HEK293T (cell line): ENCODE measurements at regions not wholly inside any gene's neighbourhood (a gene's known extent, or its start where the extent isn't known, plus 50 kb on each side); places are given as distances from the start of the nearest gene placed in this dataset.

Experiments used
- BHLHE40 ChIP-seq: fragments of 450-650 bp; IDR thresholded peaks from 2 replicates; pipeline ENCODE4 v1.6.1; 2016; ENCODE audit warnings: mild to moderate bottlenecking, moderate library complexity, borderline replicate concordance
- FOXA1 ChIP-seq: fragments of 450-650 bp; IDR thresholded peaks from 2 replicates; pipeline ENCODE4 v1.6.1; 2016; ENCODE audit warnings: mild to moderate bottlenecking
- FOXM1 ChIP-seq: fragments of 450-650 bp; IDR thresholded peaks from 2 replicates; pipeline ENCODE4 v1.6.1; 2017; ENCODE audit warnings: mild to moderate bottlenecking, borderline replicate concordance
- HDGF ChIP-seq: fragments of 450-650 bp; IDR thresholded peaks from 2 replicates; pipeline ENCODE4 v1.6.1; 2017; ENCODE audit warnings: antibody characterized with exemption, borderline replicate concordance
- SP1 ChIP-seq: fragments of 450-650 bp; IDR thresholded peaks from 2 replicates; pipeline ENCODE4 v1.6.1; 2017
- SUZ12 ChIP-seq: fragments of 450-650 bp; IDR thresholded peaks from 2 replicates; pipeline ENCODE4 v1.6.1; 2016; ENCODE audit warnings: mild to moderate bottlenecking
- TF ChIP-seq, protein P1 (sequence below): fragments of 450-650 bp; IDR thresholded peaks from 2 replicates; pipeline ENCODE4 v1.6.1; 2016

DNA sequence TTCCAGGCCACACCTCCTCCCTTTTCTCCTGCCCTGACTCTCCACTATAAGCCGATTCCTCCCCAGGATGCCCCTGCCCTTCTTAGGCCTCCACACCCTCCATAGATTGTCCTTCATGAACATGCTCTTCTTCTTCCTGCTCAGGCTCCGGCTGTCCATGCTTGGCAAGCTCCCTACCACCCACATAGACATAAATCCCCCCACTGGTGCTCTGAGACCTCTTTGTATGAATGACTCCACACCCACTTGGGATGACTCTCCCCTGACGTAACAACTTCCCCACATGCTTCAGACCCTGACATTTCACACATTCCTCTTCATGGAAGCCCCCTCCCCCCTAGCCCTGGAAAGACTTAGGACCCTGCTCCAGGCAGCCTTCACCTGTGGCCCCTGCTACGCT lies 542.5 kb upstream of the LARGE1 start:
- TF ChIP-seq SUZ12 (no peak), FOXA1 (no peak), HDGF (no peak), SP1 (no peak), FOXM1 (no peak), BHLHE40 (no peak)
- TF ChIP-seq, protein P1, sequence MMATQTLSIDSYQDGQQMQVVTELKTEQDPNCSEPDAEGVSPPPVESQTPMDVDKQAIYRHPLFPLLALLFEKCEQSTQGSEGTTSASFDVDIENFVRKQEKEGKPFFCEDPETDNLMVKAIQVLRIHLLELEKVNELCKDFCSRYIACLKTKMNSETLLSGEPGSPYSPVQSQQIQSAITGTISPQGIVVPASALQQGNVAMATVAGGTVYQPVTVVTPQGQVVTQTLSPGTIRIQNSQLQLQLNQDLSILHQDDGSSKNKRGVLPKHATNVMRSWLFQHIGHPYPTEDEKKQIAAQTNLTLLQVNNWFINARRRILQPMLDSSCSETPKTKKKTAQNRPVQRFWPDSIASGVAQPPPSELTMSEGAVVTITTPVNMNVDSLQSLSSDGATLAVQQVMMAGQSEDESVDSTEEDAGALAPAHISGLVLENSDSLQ, result no peak
